NCI-H2196 treated with DMSO at 0.1 percent for 48 hours (cell line): ENCODE measurements at regions not wholly inside any gene's neighbourhood (a gene's known extent, or its start where the extent isn't known, plus 50 kb on each side); places are given as distances from the start of the nearest gene placed in this dataset.
"Not testable (repeated sequence)": the region's sequence is repeated elsewhere in the genome, so short reads cannot be mapped to it uniquely, and the experiment has no call there.

Source experiments
- DNase-seq: peaks from one replicate; lab custom pipeline; 2025; ENCODE audit not compliant: unreplicated experiment; lab: John Stamatoyannopoulos, UW

DNA sequence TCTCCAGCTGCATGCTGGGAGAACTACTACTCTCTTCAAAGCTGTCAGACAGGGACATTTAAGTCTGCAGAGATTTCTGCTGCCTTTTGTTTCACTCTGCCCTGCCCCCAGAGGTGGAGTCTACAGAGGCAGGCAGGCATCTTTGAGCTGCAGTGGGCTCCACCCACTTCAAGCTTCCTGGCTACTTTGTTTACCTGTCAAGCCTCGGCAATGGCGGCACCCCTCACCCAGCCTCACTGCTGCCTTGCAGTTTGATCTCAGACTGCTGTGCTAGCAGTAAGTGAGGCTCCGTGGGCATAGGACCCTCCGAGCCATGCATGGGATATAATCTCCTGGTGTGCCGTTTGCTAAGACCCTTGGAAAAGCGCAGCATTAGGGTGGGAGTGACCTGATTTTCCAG is 61.7 kb downstream of the DMRTA1 start:
- DNase-seq, result not testable (repeated sequence)

- no peak for DNase-seq
Measured at GRCh38 chr9:22508790-22509189, 62.2 kb downstream of the DMRTA1 start.

GRCh38 chr9:22512495-22512894 is 65.9 kb downstream of the DMRTA1 start:
- no peak for DNase-seq

GRCh38 chr9:22514871-22515270 is 68.2 kb downstream of the DMRTA1 start:
- no peak for DNase-seq

GRCh38 chr9:22522206-22522740 is 75.6 kb downstream of the DMRTA1 start:
- DNase-seq, result no peak

GRCh38 chr9:22528485-22528884 is 81.9 kb downstream of the DMRTA1 start:
- DNase-seq, result no peak

GRCh38 chr9:22529426-22530199 is 83.0 kb downstream of the DMRTA1 start:
- no peak for DNase-seq

GRCh38 chr9:22535780-22536179 is 89.2 kb downstream of the DMRTA1 start:
- no peak for DNase-seq

- no peak for DNase-seq
Measured at GRCh38 chr9:22537721-22538120, 91.1 kb downstream of the DMRTA1 start.

- DNase-seq, result no peak
Measured at GRCh38 chr9:22548625-22549024, 102.0 kb downstream of the DMRTA1 start.

- DNase-seq, result no peak
Measured at GRCh38 chr9:22574740-22575139, 128.1 kb downstream of the DMRTA1 start.

GRCh38 chr9:22580788-22581187 is 134.2 kb downstream of the DMRTA1 start:
- DNase-seq, result no peak

DNA sequence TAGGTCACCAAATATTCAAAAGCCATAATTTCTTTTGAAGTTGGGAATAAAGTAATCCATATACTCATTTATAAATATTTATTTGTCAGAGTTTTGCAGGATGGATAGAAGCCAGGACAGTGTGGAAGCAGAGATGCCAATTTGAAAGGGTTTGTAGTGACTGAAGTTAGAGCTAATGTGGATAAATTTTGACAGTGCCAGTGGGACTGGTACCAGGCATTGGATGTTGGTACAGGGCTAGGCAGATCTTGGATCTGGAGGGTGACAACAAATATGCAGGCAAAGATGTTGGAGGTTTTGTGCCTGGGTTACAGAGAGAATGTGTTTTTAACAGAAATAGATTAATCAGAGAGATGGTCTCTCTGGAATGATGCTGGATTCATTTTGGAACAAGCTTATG is 135.6 kb downstream of the DMRTA1 start:
- no peak for DNase-seq

DNA sequence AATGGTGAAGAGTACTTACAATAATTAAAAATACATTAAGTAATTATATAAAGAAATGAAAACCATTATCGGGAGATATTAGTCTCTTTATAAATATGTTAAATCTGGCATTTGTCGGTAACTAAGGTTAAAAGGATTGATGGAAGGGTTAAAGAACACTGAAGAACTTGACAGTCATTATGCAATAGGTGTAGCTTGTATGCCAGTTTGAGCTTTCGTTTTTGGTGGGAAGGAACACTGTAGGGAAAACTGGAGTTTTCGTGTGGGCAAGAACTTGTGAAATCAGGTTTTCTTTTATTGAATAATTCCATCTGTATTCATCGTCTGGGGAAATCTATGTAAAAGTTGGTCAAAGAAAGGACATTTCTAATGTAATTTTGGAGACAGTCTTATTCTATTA is 142.3 kb downstream of the DMRTA1 start:
- DNase-seq, result no peak

GRCh38 chr9:22590336-22591033 is 143.9 kb downstream of the DMRTA1 start:
- DNase-seq, result no peak

GRCh38 chr9:22595805-22596204 is 149.2 kb downstream of the DMRTA1 start:
- DNase-seq, result no peak

- no peak for DNase-seq
Measured at GRCh38 chr9:22617156-22617555, 170.5 kb downstream of the DMRTA1 start.

- no peak for DNase-seq
Measured at GRCh38 chr9:22622815-22623214, 176.2 kb downstream of the DMRTA1 start.

DNA sequence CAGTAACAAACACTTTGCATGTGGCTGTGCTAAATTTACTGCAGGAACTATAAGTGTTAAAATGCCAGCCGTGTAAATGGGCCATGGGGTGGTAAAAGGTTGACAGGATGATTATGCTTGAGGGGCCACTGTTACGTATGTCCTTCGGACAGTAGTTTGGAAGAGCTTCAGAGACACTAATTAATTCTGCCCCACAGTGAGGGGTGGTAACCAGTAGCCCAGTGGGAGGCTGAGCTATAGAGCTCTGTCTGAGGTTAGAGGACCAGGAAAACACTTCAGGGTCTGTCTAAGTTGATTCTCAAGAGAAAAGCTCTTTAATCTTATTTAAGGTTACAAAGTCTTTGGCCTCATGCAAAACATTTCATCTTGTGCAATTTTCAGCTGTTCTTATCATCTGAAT is 176.6 kb downstream of the DMRTA1 start:
- no peak for DNase-seq

DNA sequence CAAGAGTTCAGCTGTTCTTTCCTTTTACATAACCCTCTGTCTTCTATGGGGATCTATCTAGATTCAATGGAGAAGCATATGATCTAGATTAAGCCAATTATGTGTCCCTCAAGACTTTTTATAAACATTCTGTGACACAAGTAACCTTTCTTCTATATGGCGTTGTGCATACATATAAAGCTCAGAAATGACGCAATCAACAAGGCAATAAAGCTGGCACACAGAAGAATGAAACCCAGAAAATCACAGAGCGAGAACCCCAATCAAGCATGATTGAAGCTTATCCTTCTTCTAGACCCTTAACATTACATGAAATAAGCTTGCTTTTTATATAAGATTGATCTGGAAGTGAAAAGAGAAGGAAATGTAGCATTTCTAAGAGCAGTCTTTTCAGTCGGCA is 178.9 kb downstream of the DMRTA1 start:
- no peak for DNase-seq

DNA sequence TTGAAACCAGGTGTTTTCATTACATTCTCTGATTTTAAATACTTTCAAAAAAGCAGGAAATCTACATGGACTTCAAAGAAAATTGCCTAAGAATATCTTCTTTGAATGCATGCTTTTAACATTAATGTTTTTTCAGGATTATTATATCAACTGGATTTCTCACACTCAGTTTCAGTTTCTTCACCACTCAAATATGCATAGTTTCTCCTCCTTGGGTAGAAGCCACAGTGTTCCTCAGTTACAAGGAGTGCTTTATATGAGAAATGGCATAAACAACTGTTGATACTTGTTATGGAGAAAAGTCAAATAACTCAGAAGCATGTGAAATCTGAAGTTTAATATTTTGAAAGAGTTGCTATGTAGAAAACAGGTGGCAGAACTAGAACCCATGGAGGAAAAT is 196.9 kb downstream of the DMRTA1 start:
- DNase-seq, result no peak

DNA sequence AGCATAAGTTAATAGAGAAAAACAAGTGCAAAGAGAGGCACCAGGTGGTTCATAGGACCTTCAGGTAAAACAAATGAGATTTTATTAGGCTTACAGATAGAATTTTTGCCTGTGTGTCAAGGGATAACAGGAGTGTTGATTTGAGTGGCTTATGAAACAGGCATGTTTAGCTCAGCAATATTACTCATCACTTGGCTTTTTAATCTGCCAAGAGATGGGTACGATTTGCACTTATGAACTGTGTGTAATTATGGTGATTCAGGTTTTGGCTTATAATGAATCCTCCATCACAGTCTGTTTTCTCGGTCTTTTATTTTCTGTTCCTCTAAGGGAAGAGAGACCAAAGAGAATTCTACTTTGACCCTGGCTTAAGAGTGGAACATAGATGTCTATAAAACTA is 199.3 kb downstream of the DMRTA1 start:
- no peak for DNase-seq
